ENCODE measurements at regions not wholly inside any gene's neighbourhood (a gene's known extent, or its start where the extent isn't known, plus 50 kb on each side); places are given as distances from the start of the nearest gene placed in this dataset.

DNA sequence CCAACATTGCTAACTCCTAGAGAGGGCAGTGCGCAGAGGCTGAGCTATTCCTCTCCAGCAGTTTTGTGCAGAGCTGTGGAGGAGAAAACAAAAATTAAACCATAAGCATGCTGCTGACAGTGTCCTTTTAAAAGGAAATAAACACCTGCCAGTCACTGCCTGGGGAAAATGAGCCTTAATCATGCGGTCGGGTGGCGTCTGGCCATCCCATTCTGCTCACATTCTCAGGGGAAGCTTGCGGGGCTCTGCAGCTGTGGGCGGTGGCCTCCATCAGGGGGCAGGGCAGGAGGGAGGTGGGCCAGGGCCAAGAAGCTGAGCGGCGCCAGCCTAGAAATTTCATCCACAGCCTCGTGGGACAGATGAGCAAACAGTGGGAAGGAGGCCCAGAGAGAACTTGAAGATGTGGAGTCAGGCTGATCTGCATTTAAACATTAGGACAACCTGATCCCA is 71.0 kb upstream of the TP53I11 start:
- TF ChIP-seq, protein P1, sequence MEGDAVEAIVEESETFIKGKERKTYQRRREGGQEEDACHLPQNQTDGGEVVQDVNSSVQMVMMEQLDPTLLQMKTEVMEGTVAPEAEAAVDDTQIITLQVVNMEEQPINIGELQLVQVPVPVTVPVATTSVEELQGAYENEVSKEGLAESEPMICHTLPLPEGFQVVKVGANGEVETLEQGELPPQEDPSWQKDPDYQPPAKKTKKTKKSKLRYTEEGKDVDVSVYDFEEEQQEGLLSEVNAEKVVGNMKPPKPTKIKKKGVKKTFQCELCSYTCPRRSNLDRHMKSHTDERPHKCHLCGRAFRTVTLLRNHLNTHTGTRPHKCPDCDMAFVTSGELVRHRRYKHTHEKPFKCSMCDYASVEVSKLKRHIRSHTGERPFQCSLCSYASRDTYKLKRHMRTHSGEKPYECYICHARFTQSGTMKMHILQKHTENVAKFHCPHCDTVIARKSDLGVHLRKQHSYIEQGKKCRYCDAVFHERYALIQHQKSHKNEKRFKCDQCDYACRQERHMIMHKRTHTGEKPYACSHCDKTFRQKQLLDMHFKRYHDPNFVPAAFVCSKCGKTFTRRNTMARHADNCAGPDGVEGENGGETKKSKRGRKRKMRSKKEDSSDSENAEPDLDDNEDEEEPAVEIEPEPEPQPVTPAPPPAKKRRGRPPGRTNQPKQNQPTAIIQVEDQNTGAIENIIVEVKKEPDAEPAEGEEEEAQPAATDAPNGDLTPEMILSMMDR (IDR thresholded peaks at IDR 0.05; ENCODE audit: extremely low read depth in 1 of 2, insufficient read depth in 1 of 2, low read depth in 1 of 2, low read length in 2 of 2), result no peak
- TF ChIP-seq, protein P2, sequence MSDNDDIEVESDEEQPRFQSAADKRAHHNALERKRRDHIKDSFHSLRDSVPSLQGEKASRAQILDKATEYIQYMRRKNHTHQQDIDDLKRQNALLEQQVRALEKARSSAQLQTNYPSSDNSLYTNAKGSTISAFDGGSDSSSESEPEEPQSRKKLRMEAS (IDR thresholded peaks at IDR 0.05; ENCODE audit: insufficient read depth, insufficient read length), result no peak
